ENCODE measurements at regions not wholly inside any gene's neighbourhood (a gene's known extent, or its start where the extent isn't known, plus 50 kb on each side); places are given as distances from the start of the nearest gene placed in this dataset.

DNA sequence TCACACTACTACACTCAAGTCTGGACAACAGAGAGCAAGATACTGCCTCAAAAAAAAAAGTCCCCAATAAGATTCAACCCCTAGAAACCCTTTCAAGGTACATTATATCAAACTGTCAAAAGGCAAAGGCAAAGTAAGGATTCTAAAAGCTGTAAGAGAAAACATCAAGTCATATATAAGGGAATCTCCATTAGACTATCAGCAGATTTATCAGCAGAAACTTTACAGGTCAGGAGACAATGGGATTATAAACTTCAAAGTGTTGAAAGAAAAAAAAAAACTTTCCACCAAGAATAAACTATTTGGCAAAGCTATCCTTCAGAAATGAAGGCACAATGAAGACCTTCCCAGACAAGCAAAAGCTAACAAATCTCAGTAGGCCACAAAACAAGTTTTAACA lies 63.5 kb upstream of the DMRT1 start:
- Mint-ChIP-seq H3K4me1 (peaks cover 4% of the 10 kb centered on the region), H3K4me3 (no peak overlapping the region), H3K36me3 (ENCODE audit: low read depth) (no peaks in the 10 kb centered on the region), H3K9me3 (peaks cover 44% of the 10 kb centered on the region), H3K27ac (no peak overlapping the region), H3K27me3 (ENCODE audit: insufficient read depth) (no peaks in the 10 kb centered on the region)
- TF ChIP-seq, protein P1, sequence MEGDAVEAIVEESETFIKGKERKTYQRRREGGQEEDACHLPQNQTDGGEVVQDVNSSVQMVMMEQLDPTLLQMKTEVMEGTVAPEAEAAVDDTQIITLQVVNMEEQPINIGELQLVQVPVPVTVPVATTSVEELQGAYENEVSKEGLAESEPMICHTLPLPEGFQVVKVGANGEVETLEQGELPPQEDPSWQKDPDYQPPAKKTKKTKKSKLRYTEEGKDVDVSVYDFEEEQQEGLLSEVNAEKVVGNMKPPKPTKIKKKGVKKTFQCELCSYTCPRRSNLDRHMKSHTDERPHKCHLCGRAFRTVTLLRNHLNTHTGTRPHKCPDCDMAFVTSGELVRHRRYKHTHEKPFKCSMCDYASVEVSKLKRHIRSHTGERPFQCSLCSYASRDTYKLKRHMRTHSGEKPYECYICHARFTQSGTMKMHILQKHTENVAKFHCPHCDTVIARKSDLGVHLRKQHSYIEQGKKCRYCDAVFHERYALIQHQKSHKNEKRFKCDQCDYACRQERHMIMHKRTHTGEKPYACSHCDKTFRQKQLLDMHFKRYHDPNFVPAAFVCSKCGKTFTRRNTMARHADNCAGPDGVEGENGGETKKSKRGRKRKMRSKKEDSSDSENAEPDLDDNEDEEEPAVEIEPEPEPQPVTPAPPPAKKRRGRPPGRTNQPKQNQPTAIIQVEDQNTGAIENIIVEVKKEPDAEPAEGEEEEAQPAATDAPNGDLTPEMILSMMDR (conservative IDR thresholded peaks at IDR 0.05) = no peak
- no peak overlapping the region for H3K9ac ChIP-seq (ENCODE audit: extremely low read depth, low read length, poor library complexity, severe bottlenecking)
- no peak overlapping the region for H3K4me3 ChIP-seq (ENCODE audit: low read length)
- H3K4me1 ChIP-seq (ENCODE audit: control insufficient read depth, insufficient read depth, low read length) = no peaks in the 10 kb centered on the region
- peaks cover 22% of the 10 kb centered on the region for H3K9me3 ChIP-seq (ENCODE audit: control insufficient read depth, low read length)
- no peaks in the 10 kb centered on the region for H3K36me3 ChIP-seq (ENCODE audit: control insufficient read depth, insufficient read depth, low read length)
- no peak overlapping the region for H3K27ac ChIP-seq (ENCODE audit: low read depth, low read length)
- H3K27me3 ChIP-seq (ENCODE audit: control insufficient read depth, insufficient read depth, low read length, poor library complexity, severe bottlenecking) = no peaks in the 10 kb centered on the region
- DNase-seq = no peak

DNA sequence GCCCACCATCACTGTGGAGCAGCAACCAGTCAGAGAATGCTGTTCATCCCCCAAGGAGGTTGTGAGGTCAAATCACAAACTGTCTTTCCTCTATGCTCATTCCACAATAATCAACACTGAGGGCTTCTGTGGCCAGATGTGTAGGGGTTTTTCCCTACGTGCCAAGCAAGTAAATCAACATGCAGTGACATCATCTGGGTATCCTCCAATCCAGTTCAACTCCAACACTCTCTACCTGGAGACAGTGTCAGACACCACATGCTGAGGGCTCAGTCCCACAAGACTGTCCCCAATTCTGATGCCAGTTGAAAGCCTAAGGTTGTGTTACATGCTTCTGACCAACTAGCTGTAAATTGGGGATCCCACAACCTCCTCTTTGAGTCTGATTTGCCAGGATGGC lies 57.3 kb upstream of the DMRT1 start:
- Histone ChIP-seq H3K27ac (ENCODE audit: low read depth, low read length) (no peak overlapping the region), H3K9ac (ENCODE audit: extremely low read depth, low read length, poor library complexity, severe bottlenecking) (no peak overlapping the region), H3K36me3 (ENCODE audit: control insufficient read depth, insufficient read depth, low read length) (no peaks in the 10 kb centered on the region), H3K9me3 (ENCODE audit: control insufficient read depth, low read length) (peaks cover 5% of the 10 kb centered on the region), H3K4me1 (ENCODE audit: control insufficient read depth, insufficient read depth, low read length) (no peaks in the 10 kb centered on the region), H3K4me3 (ENCODE audit: low read length) (no peak overlapping the region), H3K27me3 (ENCODE audit: control insufficient read depth, insufficient read depth, low read length, poor library complexity, severe bottlenecking) (no peaks in the 10 kb centered on the region)
- TF ChIP-seq, protein P1 (conservative IDR thresholded peaks at IDR 0.05) = no peak
- no peaks in the 10 kb centered on the region for H3K36me3 Mint-ChIP-seq (ENCODE audit: low read depth)
- H3K4me3 Mint-ChIP-seq = no peak overlapping the region
- WGBS, 2 experiments (ENCODE audit: insufficient coverage in 1 of 2, insufficient read length in 1 of 2) = 60 to 87% methylated on average over 1 of the region's 1 CpG
- peak; percentile 66 for DNase-seq
- H3K27me3 Mint-ChIP-seq (ENCODE audit: insufficient read depth) = no peaks in the 10 kb centered on the region
- H3K9me3 Mint-ChIP-seq = peaks cover 19% of the 10 kb centered on the region
- no peak overlapping the region for H3K27ac Mint-ChIP-seq
- H3K4me1 Mint-ChIP-seq = peaks cover 14% of the 10 kb centered on the region

DNA sequence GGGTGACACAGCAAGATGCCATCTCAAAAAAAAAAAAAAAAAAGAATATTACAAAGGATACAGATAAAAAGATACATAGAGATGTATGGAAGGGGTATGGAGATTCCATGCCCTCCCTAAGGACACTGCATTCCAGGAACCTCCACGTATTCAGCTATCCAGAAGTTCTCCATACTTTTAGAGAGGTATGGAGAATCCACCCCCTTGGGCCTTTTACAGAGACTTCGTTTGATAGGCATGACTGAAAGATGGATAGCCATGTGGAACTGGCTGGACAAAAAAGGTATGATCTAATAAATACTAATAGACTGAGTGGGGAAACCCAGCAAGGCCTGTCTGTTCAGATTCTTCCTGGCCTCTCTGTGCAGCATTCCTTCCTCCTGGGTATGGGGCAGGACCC lies 56.6 kb upstream of the DMRT1 start:
- H3K27ac Mint-ChIP-seq = no peak overlapping the region
- peaks cover 12% of the 10 kb centered on the region for H3K9me3 Mint-ChIP-seq
- Histone ChIP-seq H3K27me3 (ENCODE audit: control insufficient read depth, insufficient read depth, low read length, poor library complexity, severe bottlenecking) (no peaks in the 10 kb centered on the region), H3K36me3 (ENCODE audit: control insufficient read depth, insufficient read depth, low read length) (no peaks in the 10 kb centered on the region), H3K9ac (ENCODE audit: extremely low read depth, low read length, poor library complexity, severe bottlenecking) (no peak overlapping the region), H3K4me3 (ENCODE audit: low read length) (no peak overlapping the region), H3K9me3 (ENCODE audit: control insufficient read depth, low read length) (no peaks in the 10 kb centered on the region), H3K4me1 (ENCODE audit: control insufficient read depth, insufficient read depth, low read length) (no peaks in the 10 kb centered on the region), H3K27ac (ENCODE audit: low read depth, low read length) (no peak overlapping the region)
- no peaks in the 10 kb centered on the region for H3K36me3 Mint-ChIP-seq (ENCODE audit: low read depth)
- 90% methylated on average over 2 of the region's 2 CpGs; no CpG with 5 or more reads in 1 of the 2 experiments for WGBS, 2 experiments (ENCODE audit: insufficient coverage in 1 of 2, insufficient read length in 1 of 2)
- H3K4me3 Mint-ChIP-seq = no peak overlapping the region
- H3K27me3 Mint-ChIP-seq (ENCODE audit: insufficient read depth) = no peaks in the 10 kb centered on the region
- TF ChIP-seq, protein P1 (conservative IDR thresholded peaks at IDR 0.05) = no peak
- no peak for DNase-seq
- peaks cover 14% of the 10 kb centered on the region for H3K4me1 Mint-ChIP-seq
